ENCODE measurements at regions not wholly inside any gene's neighbourhood (a gene's known extent, or its start where the extent isn't known, plus 50 kb on each side); places are given as distances from the start of the nearest gene placed in this dataset.

DNA sequence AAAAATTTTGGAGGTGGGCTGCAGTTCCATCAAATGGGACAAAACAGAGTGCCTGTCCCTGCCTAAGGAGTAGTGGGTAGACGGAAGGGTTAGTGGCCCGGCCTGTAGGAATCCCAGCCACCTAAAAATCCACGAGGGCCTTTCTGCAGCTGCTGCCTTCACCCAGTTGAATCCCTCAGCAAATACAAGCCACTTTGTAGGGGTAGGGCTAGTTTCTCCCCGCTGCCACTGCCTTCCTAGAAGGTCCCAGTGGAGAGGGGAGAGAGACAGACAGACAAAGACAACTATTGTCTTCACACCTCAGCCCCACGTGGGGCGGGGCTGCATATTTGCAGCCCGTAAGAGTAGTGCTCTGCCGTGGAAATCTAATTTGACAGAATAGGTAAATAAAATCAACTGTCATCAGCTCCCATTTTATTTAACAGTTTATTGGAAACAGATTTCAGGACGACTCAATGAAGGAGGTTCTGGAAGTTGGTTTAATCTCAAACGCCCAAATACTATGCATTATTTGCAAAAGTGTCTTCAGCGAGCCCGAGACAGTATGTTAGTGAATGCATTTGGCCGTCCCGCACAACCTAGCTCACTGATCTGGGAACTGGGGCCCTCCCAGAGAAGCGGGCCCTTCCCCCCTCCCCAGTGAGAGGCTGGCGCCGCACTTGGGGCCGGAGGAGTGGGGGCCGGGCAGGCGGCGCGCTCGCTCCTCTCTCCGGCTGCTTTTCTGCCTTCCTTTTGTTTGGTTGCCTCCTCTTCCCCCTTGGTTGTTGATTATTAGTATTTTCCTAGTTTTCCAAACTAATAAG, 67.6 kb upstream of the TBCA start:
- TF ChIP-seq SIN3A (IDR thresholded peaks at IDR 0.05; ENCODE audit: borderline replicate concordance, insufficient read depth, low read length) (no peak), TAF1 (IDR thresholded peaks at IDR 0.05; ENCODE audit: borderline replicate concordance, insufficient read depth, low read length) (no peak), POLR2AphosphoS5 (IDR thresholded peaks at IDR 0.05; ENCODE audit: low read depth, low read length) (no peak), FOXP2 (optimal IDR thresholded peaks at IDR 0.05; ENCODE audit: borderline replicate concordance, extremely low read depth, extremely low read length, insufficient read depth) (no peak)
- TF ChIP-seq, protein P1, sequence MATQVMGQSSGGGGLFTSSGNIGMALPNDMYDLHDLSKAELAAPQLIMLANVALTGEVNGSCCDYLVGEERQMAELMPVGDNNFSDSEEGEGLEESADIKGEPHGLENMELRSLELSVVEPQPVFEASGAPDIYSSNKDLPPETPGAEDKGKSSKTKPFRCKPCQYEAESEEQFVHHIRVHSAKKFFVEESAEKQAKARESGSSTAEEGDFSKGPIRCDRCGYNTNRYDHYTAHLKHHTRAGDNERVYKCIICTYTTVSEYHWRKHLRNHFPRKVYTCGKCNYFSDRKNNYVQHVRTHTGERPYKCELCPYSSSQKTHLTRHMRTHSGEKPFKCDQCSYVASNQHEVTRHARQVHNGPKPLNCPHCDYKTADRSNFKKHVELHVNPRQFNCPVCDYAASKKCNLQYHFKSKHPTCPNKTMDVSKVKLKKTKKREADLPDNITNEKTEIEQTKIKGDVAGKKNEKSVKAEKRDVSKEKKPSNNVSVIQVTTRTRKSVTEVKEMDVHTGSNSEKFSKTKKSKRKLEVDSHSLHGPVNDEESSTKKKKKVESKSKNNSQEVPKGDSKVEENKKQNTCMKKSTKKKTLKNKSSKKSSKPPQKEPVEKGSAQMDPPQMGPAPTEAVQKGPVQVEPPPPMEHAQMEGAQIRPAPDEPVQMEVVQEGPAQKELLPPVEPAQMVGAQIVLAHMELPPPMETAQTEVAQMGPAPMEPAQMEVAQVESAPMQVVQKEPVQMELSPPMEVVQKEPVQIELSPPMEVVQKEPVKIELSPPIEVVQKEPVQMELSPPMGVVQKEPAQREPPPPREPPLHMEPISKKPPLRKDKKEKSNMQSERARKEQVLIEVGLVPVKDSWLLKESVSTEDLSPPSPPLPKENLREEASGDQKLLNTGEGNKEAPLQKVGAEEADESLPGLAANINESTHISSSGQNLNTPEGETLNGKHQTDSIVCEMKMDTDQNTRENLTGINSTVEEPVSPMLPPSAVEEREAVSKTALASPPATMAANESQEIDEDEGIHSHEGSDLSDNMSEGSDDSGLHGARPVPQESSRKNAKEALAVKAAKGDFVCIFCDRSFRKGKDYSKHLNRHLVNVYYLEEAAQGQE (IDR thresholded peaks at IDR 0.05; ENCODE audit: insufficient read depth in 1 of 2, low read depth in 2 of 2, low read length in 2 of 2), result no peak

DNA sequence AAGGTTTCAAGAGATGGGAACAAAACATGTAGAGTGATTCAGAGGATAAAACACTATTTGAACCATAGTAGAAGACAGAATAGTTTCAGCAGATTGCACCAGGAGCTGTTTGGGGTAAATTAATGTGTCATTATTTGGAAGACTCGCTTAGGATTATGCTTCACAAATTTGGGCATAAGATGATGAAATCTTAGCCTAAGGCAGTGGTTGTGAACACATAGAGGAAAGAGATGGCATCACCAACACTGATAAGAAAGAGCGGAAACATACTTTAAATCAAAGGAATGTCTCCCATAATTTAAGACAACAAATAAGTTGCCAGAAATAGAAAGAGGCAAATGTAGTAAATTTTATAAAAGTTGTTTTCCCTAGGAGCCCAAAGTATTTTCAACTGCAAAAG, 66.1 kb upstream of the TBCA start:
- TF ChIP-seq FOXP2 (optimal IDR thresholded peaks at IDR 0.05; ENCODE audit: borderline replicate concordance, extremely low read depth, extremely low read length, insufficient read depth), result no peak
- TF ChIP-seq SIN3A (IDR thresholded peaks at IDR 0.05; ENCODE audit: borderline replicate concordance, insufficient read depth, low read length), result no peak
- TF ChIP-seq TAF1 (IDR thresholded peaks at IDR 0.05; ENCODE audit: borderline replicate concordance, insufficient read depth, low read length), result no peak
- TF ChIP-seq, protein P1 (IDR thresholded peaks at IDR 0.05; ENCODE audit: insufficient read depth in 1 of 2, low read depth in 2 of 2, low read length in 2 of 2), result no peak
- no peak for TF ChIP-seq POLR2AphosphoS5 (IDR thresholded peaks at IDR 0.05; ENCODE audit: low read depth, low read length)

DNA sequence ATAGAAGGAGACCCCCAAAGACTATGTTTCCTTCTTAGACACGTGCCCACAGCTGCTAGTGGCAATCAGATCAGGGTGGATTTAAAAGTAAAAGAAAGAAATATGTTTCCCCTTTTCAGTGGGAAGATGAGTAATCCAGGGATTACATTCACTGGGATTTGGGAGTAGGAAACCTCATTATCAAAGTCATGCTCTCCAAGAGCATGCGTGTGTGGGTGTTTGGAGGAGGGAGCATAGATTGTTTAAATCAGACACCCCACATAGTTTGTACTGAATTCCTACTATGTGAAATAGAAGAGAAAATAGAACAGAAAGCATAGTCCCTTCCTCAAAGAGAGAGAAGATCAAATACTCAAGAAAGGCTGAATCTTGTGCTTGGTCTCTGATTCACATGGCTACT, 65.5 kb upstream of the TBCA start:
- no peak for TF ChIP-seq TAF1 (IDR thresholded peaks at IDR 0.05; ENCODE audit: borderline replicate concordance, insufficient read depth, low read length)
- no peak for TF ChIP-seq POLR2AphosphoS5 (IDR thresholded peaks at IDR 0.05; ENCODE audit: low read depth, low read length)
- TF ChIP-seq, protein P1 (IDR thresholded peaks at IDR 0.05; ENCODE audit: insufficient read depth in 1 of 2, low read depth in 2 of 2, low read length in 2 of 2), result no peak
- TF ChIP-seq SIN3A (IDR thresholded peaks at IDR 0.05; ENCODE audit: borderline replicate concordance, insufficient read depth, low read length), result no peak
- TF ChIP-seq FOXP2 (optimal IDR thresholded peaks at IDR 0.05; ENCODE audit: borderline replicate concordance, extremely low read depth, extremely low read length, insufficient read depth), result no peak

DNA sequence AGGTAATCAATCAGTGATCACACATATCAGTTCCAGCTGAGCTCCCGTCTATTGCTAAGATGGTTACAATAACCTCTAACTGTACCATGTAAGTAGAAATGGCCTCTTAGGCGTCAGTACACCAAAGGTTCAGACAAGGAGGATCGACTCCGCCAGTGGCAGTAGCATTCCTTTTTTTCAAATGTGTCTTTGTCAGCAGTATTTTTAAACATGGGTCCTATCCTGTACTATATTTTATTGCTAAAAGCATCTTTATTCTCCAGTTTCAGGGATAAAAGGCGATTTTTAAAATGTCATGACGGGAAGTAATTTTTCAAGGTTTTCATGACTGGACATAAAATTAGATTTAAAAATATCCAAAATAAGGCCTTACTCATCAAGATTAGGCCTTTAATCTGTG, 64.8 kb upstream of the TBCA start:
- TF ChIP-seq, protein P1 (IDR thresholded peaks at IDR 0.05; ENCODE audit: insufficient read depth in 1 of 2, low read depth in 2 of 2, low read length in 2 of 2), result no peak
- TF ChIP-seq POLR2AphosphoS5 (IDR thresholded peaks at IDR 0.05; ENCODE audit: low read depth, low read length) (no peak), FOXP2 (optimal IDR thresholded peaks at IDR 0.05; ENCODE audit: borderline replicate concordance, extremely low read depth, extremely low read length, insufficient read depth) (no peak), TAF1 (IDR thresholded peaks at IDR 0.05; ENCODE audit: borderline replicate concordance, insufficient read depth, low read length) (no peak), SIN3A (IDR thresholded peaks at IDR 0.05; ENCODE audit: borderline replicate concordance, insufficient read depth, low read length) (no peak)
